HG02571 (cell line): ENCODE measurements at regions not wholly inside any gene's neighbourhood (a gene's known extent, or its start where the extent isn't known, plus 50 kb on each side); places are given as distances from the start of the nearest gene placed in this dataset.
"Not testable (repeated sequence)": the region's sequence is repeated elsewhere in the genome, so short reads cannot be mapped to it uniquely, and the experiment has no call there.

ENCODE experiments used
- ATAC-seq: cut with Tn5 transposase; IDR thresholded peaks from one replicate; pipeline ENCODE4 v1.9.1; 2021; ENCODE audit warnings: mild to moderate bottlenecking, moderate library complexity; ENCODE audit not compliant: unreplicated experiment

GRCh38 chr13:87972568-87972967 lies 301.4 kb downstream of the SLITRK5 start:
- no peak for ATAC-seq

- ATAC-seq = no peak
Observed at GRCh38 chr13:87975035-87975434, 303.9 kb downstream of the SLITRK5 start.

- ATAC-seq = not testable (repeated sequence)
Observed at GRCh38 chr13:87976650-87977049, 305.5 kb downstream of the SLITRK5 start.

- ATAC-seq = no peak
Observed at GRCh38 chr13:87981416-87981815, 310.2 kb downstream of the SLITRK5 start.

- no peak for ATAC-seq
Observed at GRCh38 chr13:87982400-87982799, 311.2 kb downstream of the SLITRK5 start.

- no peak for ATAC-seq
Observed at GRCh38 chr13:87986639-87987250, 315.6 kb downstream of the SLITRK5 start.

- ATAC-seq = no peak
Observed at GRCh38 chr13:87998081-87998480, 326.9 kb downstream of the SLITRK5 start.

- ATAC-seq = no peak
Observed at GRCh38 chr13:87999240-87999700, 328.1 kb downstream of the SLITRK5 start.

- ATAC-seq = no peak
Observed at GRCh38 chr13:87999788-88000187, 328.6 kb downstream of the SLITRK5 start.

GRCh38 chr13:88000239-88000638 lies 329.1 kb downstream of the SLITRK5 start:
- ATAC-seq = no peak

- ATAC-seq = no peak
Observed at GRCh38 chr13:88000787-88001186, 329.6 kb downstream of the SLITRK5 start.

GRCh38 chr13:88005188-88005587 lies 334.0 kb downstream of the SLITRK5 start:
- ATAC-seq = no peak

- ATAC-seq = no peak
Observed at GRCh38 chr13:88014527-88014926, 343.4 kb downstream of the SLITRK5 start.

GRCh38 chr13:88022431-88023208 lies 351.4 kb downstream of the SLITRK5 start:
- no peak for ATAC-seq

GRCh38 chr13:88026241-88026640 lies 355.1 kb downstream of the SLITRK5 start:
- no peak for ATAC-seq

GRCh38 chr13:88031980-88032559 lies 360.9 kb downstream of the SLITRK5 start:
- no peak for ATAC-seq

- ATAC-seq = not testable (repeated sequence)
Observed at GRCh38 chr13:88036205-88036604, 365.0 kb downstream of the SLITRK5 start.

GRCh38 chr13:88042489-88042888 lies 371.3 kb downstream of the SLITRK5 start:
- ATAC-seq = no peak

- ATAC-seq = no peak
Observed at GRCh38 chr13:88051746-88052482, 380.7 kb downstream of the SLITRK5 start.

GRCh38 chr13:88063741-88064140 lies 392.6 kb downstream of the SLITRK5 start:
- no peak for ATAC-seq

GRCh38 chr13:88066847-88067246 lies 395.7 kb downstream of the SLITRK5 start:
- ATAC-seq = no peak
